SK-N-SH (cell line): ENCODE measurements at regions not wholly inside any gene's neighbourhood (a gene's known extent, or its start where the extent isn't known, plus 50 kb on each side); places are given as distances from the start of the nearest gene placed in this dataset.

Experiments used
- CTCF ChIA-PET: fragments of 300-600, 350-600 bp; formaldehyde crosslinking; extraction: SDS; loops from one replicate; lab custom pipeline; 2021; lab: Yijun Ruan, JAX
- POLR2A ChIA-PET: fragments of 350-600 bp; sonication (Branson Sonifier 250); formaldehyde crosslinking; extraction: SDS; loops from one replicate; lab custom pipeline; 2020; ENCODE audit warnings: antibody characterized with exemption, inconsistent platforms; lab: Yijun Ruan, JAX
- DNase-seq: peaks from one replicate; pipeline ENCODE4 v3.0.0; 2012
- H2AFZ ChIP-seq: fragments of 200-600 bp; sonication (generic); 2 replicates; pipeline ENCODE4 v1.8.1; 2016; ENCODE audit warnings: antibody characterized with exemption, mild to moderate bottlenecking, low read depth
- H3F3A ChIP-seq: fragments of 200-600 bp; sonication (generic); replicated peaks from 2 replicates; pipeline ENCODE3; 2016; ENCODE audit warnings: antibody characterized with exemption, mild to moderate bottlenecking; ENCODE audit not compliant: insufficient read depth
- H3K27ac ChIP-seq, 2 experiments: fragments of 200-500 bp in 1 of 2; fragments of 200-600 bp in 1 of 2; sonication (Bioruptor generic) in 1 of 2; sonication (generic), shearing (Covaris generic) in 1 of 2; 2 replicates each; pipeline versions ENCODE4 v1.5.1 to v1.6.1; 2014 to 2016; ENCODE audit warnings: low read depth in 2 of 2, inconsistent platforms in 1 of 2, low read length in 1 of 2, mild to moderate bottlenecking in 1 of 2, mixed read lengths in 1 of 2
- H3K27me3 ChIP-seq: fragments of 200-600 bp; sonication (generic), shearing (Covaris generic); 2 replicates; pipeline ENCODE4 v1.6.1; 2016; ENCODE audit warnings: mixed run types; ENCODE audit not compliant: insufficient read depth
- H3K36me3 ChIP-seq, 2 experiments: fragments of 200-500 bp in 1 of 2; fragments of 200-600 bp in 1 of 2; sonication (Bioruptor generic) in 1 of 2; sonication (generic) in 1 of 2; replicated peaks in 1 of 2; 2 replicates each; pipeline versions ENCODE3 to v1.5.1; 2014 to 2016; ENCODE audit warnings: low read length in 1 of 2, mild to moderate bottlenecking in 1 of 2; ENCODE audit not compliant: insufficient read depth in 2 of 2, control insufficient read depth in 1 of 2
- H3K4me1 ChIP-seq, 2 experiments: fragments of 200-500 bp in 1 of 2; fragments of 200-600 bp in 1 of 2; sonication (Bioruptor generic) in 1 of 2; sonication (generic), shearing (Covaris generic) in 1 of 2; 2 replicates each; pipeline versions ENCODE4 v1.5.1 to v1.6.1; 2014 to 2016; ENCODE audit warnings: low read depth in 1 of 2, low read length in 1 of 2, mixed run types in 1 of 2; ENCODE audit not compliant: insufficient read depth in 2 of 2, control insufficient read depth in 1 of 2
- H3K4me2 ChIP-seq: fragments of 200-600 bp; sonication (generic), shearing (Covaris generic); 2 replicates; pipeline ENCODE4 v1.6.1; 2017; ENCODE audit warnings: mixed run types
- H3K4me3 ChIP-seq, 2 experiments: fragments of 200-500 bp in 1 of 2; fragments of 200-600 bp in 1 of 2; sonication (Bioruptor generic) in 1 of 2; sonication (generic), shearing (Covaris generic) in 1 of 2; 2 replicates each; pipeline versions ENCODE4 v1.5.1 to v1.8.1; 2014 to 2016; ENCODE audit warnings: low read depth in 2 of 2, inconsistent platforms in 1 of 2, low read length in 1 of 2, mild to moderate bottlenecking in 1 of 2, mixed read lengths in 1 of 2, moderate library complexity in 1 of 2
- H3K79me2 ChIP-seq: fragments of 200-600 bp; sonication (generic); 2 replicates; pipeline ENCODE4 v1.8.1; 2017; ENCODE audit warnings: mild to moderate bottlenecking; ENCODE audit not compliant: insufficient read depth
- H3K9ac ChIP-seq: fragments of 200-600 bp; sonication (generic); 2 replicates; pipeline ENCODE4 v1.6.1; 2017; ENCODE audit warnings: mixed run types
- H3K9me2 ChIP-seq: fragments of 200-600 bp; sonication (generic); 2 replicates; pipeline ENCODE4 v1.6.1; 2017; ENCODE audit warnings: mixed run types
- H3K9me3 ChIP-seq: fragments of 200-600 bp; sonication (generic); 2 replicates; pipeline ENCODE4 v1.6.1; 2017; ENCODE audit warnings: mixed run types, mild to moderate bottlenecking, moderate library complexity
- H4K20me1 ChIP-seq: fragments of 200-600 bp; sonication (generic); 2 replicates; pipeline ENCODE4 v1.6.1; 2017; ENCODE audit warnings: mild to moderate bottlenecking, mixed run types; ENCODE audit not compliant: insufficient read depth
- EP300 ChIP-seq, 2 experiments: IDR thresholded peaks; 2 replicates each; pipeline versions ENCODE4 v1.4.0 to v1.6.1; 2012; ENCODE audit warnings: borderline replicate concordance in 1 of 2, low read depth in 1 of 2, low read length in 1 of 2
- FOSL2 ChIP-seq: IDR thresholded peaks from 2 replicates; pipeline ENCODE4 v1.4.0; 2012; ENCODE audit warnings: low read depth, mild to moderate bottlenecking, moderate library complexity, borderline replicate concordance
- FOXM1 ChIP-seq: IDR thresholded peaks from 2 replicates; pipeline ENCODE4 v1.4.0; 2012; ENCODE audit warnings: low read depth, mild to moderate bottlenecking
- JUND ChIP-seq: IDR thresholded peaks from 2 replicates; pipeline ENCODE4 v1.4.0; 2012
- MEF2A ChIP-seq: IDR thresholded peaks from 2 replicates; pipeline ENCODE4 v1.4.0; 2012; ENCODE audit warnings: low read depth, borderline replicate concordance
- NFIC ChIP-seq: IDR thresholded peaks from 2 replicates; pipeline ENCODE4 v1.4.0; 2012; ENCODE audit warnings: borderline replicate concordance
- POLR2AphosphoS5 ChIP-seq: IDR thresholded peaks from 2 replicates; pipeline ENCODE4 v1.6.1; 2012; ENCODE audit warnings: low read depth, low read length
- RFX5 ChIP-seq: IDR thresholded peaks from 2 replicates; pipeline ENCODE4 v1.6.1; 2012; ENCODE audit warnings: mild to moderate bottlenecking, improper control_type of control experiment, low read length
- RXRA ChIP-seq: IDR thresholded peaks from 2 replicates; pipeline ENCODE4 v1.4.0; 2012; ENCODE audit warnings: low read depth, mild to moderate bottlenecking, borderline replicate concordance
- SIN3A ChIP-seq: IDR thresholded peaks from 2 replicates; pipeline ENCODE4 v1.6.1; 2012; ENCODE audit warnings: low read depth, mild to moderate bottlenecking, low read length, moderate library complexity, borderline replicate concordance
- TEAD4 ChIP-seq: IDR thresholded peaks from 2 replicates; pipeline ENCODE4 v1.4.0; 2012; ENCODE audit warnings: mild to moderate bottlenecking, borderline replicate concordance; ENCODE audit not compliant: insufficient read depth
- WGBS: methylation state at CpG from one replicate; pipeline ENCODE4 v1.1.6; 2017; ENCODE audit warnings: low lambda C conversion rate; 5-methylcytosine and 5-hydroxymethylcytosine counted together
- TF ChIP-seq, protein P1 (sequence below): fragments of 150-350 bp; IDR thresholded peaks from 2 replicates; pipeline ENCODE4 v1.6.1; 2017; ENCODE audit warnings: antibody characterized with exemption, low read length, low read depth, borderline replicate concordance
- TF ChIP-seq, protein P2 (sequence below): fragments of 200-600 bp; sonication (generic); IDR thresholded peaks from 2 replicates; pipeline ENCODE4 v1.6.1; 2017; ENCODE audit warnings: antibody characterized with exemption, mild to moderate bottlenecking, moderate library complexity
- TF ChIP-seq, protein P3 (sequence below): IDR thresholded peaks from 2 replicates; pipeline ENCODE4 v1.6.1; 2012; ENCODE audit warnings: mild to moderate bottlenecking, low read depth, low read length, moderate library complexity
- TF ChIP-seq, protein P4 (sequence below): IDR thresholded peaks from 2 replicates; pipeline ENCODE4; 2012

DNA sequence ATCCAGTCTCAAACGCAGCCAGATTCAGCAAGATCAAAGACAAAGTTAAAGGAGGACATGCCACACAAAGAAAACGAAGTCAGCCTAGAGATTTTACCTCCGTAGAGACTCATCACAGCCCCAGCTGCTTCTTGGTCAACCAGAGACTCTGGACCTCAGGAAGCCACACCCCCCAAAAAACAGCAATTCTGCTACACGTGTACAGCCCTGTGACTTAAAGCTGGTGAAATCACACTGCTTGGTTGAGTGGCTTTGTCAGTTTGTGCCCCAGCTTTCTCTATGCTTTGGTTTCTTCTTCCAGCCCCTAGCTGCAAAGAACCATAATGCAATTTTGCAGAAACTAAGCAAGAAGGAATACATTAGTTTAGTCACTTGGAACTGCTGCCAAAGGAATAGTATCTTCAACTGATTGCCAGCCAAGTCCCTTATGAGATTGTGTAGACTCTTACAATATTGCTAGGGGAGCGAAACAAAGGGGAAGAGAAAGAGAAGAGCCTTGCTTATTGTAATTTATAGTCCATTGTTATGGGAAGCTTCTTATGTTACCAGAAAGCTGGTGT is 158.8 kb upstream of the ZNF462 start:
- no peak overlapping the region for H3K4me3 ChIP-seq
- H3K9me3 ChIP-seq, result no peaks in the 10 kb centered on the region
- no peak overlapping the region for H3K27ac ChIP-seq
- no peaks in the 10 kb centered on the region for H3K27me3 ChIP-seq
- ChIA-PET POLR2A (no interaction called here), CTCF (no interaction called here)
- no peaks in the 10 kb centered on the region for H3K9me2 ChIP-seq
- no peaks in the 10 kb centered on the region for H3K79me2 ChIP-seq
- no peaks in the 10 kb centered on the region for H3K36me3 ChIP-seq
- 49% methylated on average over 5 of the region's 5 CpGs for WGBS
- no peak overlapping the region for H3K4me2 ChIP-seq
- no peak for DNase-seq
- H3K4me1 ChIP-seq, result no peaks in the 10 kb centered on the region; a peak in 1 of 4 replicates
- TF ChIP-seq SIN3A (no peak), POLR2AphosphoS5 (no peak), MEF2A (no peak)
- TF ChIP-seq, protein P1, sequence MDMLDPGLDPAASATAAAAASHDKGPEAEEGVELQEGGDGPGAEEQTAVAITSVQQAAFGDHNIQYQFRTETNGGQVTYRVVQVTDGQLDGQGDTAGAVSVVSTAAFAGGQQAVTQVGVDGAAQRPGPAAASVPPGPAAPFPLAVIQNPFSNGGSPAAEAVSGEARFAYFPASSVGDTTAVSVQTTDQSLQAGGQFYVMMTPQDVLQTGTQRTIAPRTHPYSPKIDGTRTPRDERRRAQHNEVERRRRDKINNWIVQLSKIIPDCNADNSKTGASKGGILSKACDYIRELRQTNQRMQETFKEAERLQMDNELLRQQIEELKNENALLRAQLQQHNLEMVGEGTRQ, result no peak
- TF ChIP-seq, protein P2, sequence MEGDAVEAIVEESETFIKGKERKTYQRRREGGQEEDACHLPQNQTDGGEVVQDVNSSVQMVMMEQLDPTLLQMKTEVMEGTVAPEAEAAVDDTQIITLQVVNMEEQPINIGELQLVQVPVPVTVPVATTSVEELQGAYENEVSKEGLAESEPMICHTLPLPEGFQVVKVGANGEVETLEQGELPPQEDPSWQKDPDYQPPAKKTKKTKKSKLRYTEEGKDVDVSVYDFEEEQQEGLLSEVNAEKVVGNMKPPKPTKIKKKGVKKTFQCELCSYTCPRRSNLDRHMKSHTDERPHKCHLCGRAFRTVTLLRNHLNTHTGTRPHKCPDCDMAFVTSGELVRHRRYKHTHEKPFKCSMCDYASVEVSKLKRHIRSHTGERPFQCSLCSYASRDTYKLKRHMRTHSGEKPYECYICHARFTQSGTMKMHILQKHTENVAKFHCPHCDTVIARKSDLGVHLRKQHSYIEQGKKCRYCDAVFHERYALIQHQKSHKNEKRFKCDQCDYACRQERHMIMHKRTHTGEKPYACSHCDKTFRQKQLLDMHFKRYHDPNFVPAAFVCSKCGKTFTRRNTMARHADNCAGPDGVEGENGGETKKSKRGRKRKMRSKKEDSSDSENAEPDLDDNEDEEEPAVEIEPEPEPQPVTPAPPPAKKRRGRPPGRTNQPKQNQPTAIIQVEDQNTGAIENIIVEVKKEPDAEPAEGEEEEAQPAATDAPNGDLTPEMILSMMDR, result no peak
- H2AFZ ChIP-seq, result no peak overlapping the region
- H3K9ac ChIP-seq, result no peak overlapping the region
- no peaks in the 10 kb centered on the region for H4K20me1 ChIP-seq
- H3F3A ChIP-seq, result no peaks in the 10 kb centered on the region

DNA sequence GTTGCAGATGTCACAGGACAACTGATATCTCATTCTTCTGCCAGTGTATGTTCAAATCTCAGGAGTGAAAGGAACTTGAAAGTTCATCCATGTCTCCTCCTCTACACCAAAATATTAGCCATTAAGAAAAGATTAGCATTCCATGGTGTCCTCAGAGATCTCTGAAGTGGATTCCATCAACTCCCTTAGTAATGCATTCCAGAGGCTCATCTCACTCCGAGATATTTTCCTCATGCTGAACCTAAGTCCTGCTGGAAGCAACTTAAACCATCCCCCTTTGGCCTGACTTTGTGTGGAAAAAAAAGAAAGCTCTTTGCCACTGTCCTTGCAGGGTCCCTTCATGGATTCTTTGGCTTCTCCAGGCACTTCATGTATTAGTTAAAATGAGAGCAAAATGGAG is 155.7 kb upstream of the ZNF462 start:
- TF ChIP-seq TEAD4, result no peak
- TF ChIP-seq, protein P3, sequence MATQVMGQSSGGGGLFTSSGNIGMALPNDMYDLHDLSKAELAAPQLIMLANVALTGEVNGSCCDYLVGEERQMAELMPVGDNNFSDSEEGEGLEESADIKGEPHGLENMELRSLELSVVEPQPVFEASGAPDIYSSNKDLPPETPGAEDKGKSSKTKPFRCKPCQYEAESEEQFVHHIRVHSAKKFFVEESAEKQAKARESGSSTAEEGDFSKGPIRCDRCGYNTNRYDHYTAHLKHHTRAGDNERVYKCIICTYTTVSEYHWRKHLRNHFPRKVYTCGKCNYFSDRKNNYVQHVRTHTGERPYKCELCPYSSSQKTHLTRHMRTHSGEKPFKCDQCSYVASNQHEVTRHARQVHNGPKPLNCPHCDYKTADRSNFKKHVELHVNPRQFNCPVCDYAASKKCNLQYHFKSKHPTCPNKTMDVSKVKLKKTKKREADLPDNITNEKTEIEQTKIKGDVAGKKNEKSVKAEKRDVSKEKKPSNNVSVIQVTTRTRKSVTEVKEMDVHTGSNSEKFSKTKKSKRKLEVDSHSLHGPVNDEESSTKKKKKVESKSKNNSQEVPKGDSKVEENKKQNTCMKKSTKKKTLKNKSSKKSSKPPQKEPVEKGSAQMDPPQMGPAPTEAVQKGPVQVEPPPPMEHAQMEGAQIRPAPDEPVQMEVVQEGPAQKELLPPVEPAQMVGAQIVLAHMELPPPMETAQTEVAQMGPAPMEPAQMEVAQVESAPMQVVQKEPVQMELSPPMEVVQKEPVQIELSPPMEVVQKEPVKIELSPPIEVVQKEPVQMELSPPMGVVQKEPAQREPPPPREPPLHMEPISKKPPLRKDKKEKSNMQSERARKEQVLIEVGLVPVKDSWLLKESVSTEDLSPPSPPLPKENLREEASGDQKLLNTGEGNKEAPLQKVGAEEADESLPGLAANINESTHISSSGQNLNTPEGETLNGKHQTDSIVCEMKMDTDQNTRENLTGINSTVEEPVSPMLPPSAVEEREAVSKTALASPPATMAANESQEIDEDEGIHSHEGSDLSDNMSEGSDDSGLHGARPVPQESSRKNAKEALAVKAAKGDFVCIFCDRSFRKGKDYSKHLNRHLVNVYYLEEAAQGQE, result no peak
- TF ChIP-seq, protein P4, sequence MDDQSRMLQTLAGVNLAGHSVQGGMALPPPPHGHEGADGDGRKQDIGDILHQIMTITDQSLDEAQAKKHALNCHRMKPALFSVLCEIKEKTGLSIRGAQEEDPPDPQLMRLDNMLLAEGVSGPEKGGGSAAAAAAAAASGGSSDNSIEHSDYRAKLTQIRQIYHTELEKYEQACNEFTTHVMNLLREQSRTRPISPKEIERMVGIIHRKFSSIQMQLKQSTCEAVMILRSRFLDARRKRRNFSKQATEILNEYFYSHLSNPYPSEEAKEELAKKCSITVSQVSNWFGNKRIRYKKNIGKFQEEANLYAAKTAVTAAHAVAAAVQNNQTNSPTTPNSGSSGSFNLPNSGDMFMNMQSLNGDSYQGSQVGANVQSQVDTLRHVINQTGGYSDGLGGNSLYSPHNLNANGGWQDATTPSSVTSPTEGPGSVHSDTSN, result no peak
- TF ChIP-seq, protein P1, result no peak
- TF ChIP-seq NFIC, result no peak
- no peak for TF ChIP-seq POLR2AphosphoS5
- TF ChIP-seq FOSL2, result no peak
- no peak for TF ChIP-seq JUND
- no peak for TF ChIP-seq RXRA
- TF ChIP-seq EP300 (IDR thresholded peaks at IDR 0.05; ENCODE audit: borderline replicate concordance in 1 of 2, low read depth in 1 of 2, low read length in 1 of 2), result no peak
- TF ChIP-seq RFX5, result no peak
- no peak for TF ChIP-seq FOXM1
- no peaks in the 10 kb centered on the region for H3K9me3 ChIP-seq
- no peaks in the 10 kb centered on the region for H3K9me2 ChIP-seq
- H3K27ac ChIP-seq, result no peak overlapping the region
- no peak overlapping the region for H3K9ac ChIP-seq
- H3K79me2 ChIP-seq, result no peaks in the 10 kb centered on the region
- H3K36me3 ChIP-seq, result no peaks in the 10 kb centered on the region
- no peaks in the 10 kb centered on the region for H4K20me1 ChIP-seq
- H2AFZ ChIP-seq, result no peak overlapping the region
- H3K4me1 ChIP-seq, result no peaks in the 10 kb centered on the region
- no peaks in the 10 kb centered on the region for H3F3A ChIP-seq
- H3K4me3 ChIP-seq, result no peak overlapping the region
- DNase-seq, result no peak
- 41% methylated on average over 1 of the region's 1 CpG for WGBS
- no peaks in the 10 kb centered on the region for H3K27me3 ChIP-seq
- H3K4me2 ChIP-seq, result no peak overlapping the region
- ChIA-PET CTCF (no interaction called here), POLR2A (no interaction called here)
